GM19452 (cell line): ENCODE measurements at regions not wholly inside any gene's neighbourhood (a gene's known extent, or its start where the extent isn't known, plus 50 kb on each side); places are given as distances from the start of the nearest gene placed in this dataset.
"Not testable (repeated sequence)": the region's sequence is repeated elsewhere in the genome, so short reads cannot be mapped to it uniquely, and the experiment has no call there.

Source experiments
- ATAC-seq: cut with Tn5 transposase; IDR thresholded peaks from one replicate; pipeline ENCODE4 v1.9.1; 2021; ENCODE audit not compliant: unreplicated experiment

DNA sequence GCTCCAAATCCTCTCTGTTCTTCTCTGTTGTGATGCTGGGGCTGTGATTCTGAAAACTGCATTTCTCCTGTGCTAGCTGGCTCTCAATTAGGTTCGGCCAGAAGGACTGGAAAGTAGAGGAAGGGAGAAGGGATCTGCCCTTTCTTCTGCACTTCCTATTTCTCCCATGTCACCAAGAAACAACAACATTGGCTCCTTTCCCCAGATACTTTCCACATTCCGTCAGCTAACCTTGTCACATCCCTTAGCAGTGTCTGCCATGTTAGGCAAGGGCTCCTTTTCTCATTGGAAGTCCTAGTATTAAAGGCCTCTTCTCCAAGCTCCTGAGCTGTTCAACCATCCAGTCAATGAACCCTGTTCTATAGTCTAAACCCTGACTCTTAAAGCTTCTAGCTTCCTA is 171.1 kb downstream of the ZNF621 start:
- no peak for ATAC-seq

DNA sequence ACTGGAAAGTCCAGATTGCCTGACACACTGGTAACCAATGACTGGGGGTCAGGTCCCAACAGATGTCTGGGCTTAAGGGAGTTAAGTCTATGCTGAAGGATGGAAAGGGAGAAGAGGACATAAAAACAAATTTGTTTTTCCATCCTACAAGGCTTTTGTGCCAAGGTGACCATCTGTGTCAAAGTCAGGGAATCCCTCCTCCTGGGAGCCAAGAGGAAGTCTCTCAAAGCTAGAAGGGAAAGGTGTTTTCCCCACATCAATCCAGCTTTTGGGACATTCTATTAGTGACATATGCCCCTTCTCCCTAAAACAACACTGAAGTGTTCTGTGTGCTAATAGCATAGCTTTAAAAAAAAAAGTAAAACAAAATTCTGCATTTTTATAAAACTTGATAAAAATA is 173.9 kb downstream of the ZNF621 start:
- ATAC-seq, result not testable (repeated sequence)

DNA sequence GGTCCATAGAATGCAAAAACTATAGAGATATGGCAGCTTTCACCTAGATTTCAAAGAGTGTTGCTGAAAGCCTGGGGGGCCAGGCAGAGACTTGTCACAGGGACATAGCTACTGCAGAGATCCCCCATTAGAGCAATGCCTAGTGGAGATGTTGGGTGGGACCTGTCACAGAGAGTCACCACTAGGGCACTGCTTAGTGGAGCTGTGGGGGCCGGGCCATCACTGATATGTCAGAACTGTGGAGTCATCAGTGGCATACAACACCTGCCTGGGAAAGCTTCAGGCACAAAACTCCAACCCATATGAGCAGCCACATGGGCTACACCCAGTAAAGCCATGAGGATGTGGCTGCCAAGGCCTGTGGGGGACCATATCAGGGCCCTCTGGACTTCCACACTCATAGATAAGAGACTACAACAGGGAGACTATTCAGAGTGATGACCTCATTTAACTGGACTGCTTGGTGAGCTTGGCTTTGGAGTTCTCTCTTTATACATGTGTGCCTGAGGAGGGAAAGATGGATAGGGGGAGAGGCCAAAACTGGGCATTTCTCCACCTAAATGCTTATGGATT is 176.3 kb downstream of the ZNF621 start:
- ATAC-seq, result no peak

DNA sequence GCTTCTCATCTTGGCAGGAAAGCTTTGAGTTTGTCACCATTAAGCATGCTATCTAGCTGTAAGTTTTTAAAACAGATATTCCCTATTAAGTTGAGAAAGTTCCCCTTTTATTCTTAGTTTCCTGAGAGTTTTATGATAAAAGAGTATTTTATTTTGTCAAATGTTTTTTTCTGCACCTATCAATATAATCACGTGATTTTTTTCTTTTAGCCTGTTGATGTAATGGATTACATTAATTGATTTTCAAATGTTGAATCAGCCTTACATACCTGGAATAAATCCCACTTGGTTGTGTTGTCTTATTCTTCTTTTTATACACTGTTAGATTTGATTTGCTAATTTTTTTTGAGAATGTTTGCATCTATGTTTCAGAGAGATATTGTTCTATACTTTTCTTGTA is 179.5 kb downstream of the ZNF621 start:
- no peak for ATAC-seq

DNA sequence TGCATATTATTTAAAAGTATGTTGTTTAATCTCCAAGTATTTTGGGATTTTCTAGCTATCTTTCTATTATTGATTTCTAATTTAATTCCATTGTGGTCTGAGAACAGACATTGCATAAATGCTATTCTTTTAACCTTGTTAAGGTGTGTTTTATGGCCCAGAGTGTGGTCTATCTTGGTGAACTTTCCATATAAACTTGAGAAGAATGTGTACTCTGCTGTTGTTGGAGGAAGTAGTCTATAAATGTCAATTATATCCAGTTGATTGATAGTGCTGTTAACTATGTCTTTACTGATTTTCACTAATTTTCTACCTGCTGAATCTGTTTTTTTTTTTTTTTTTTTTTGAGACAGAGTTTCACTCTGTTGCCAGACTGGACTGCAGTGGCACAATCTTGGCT is 180.9 kb downstream of the ZNF621 start:
- ATAC-seq, result no peak

DNA sequence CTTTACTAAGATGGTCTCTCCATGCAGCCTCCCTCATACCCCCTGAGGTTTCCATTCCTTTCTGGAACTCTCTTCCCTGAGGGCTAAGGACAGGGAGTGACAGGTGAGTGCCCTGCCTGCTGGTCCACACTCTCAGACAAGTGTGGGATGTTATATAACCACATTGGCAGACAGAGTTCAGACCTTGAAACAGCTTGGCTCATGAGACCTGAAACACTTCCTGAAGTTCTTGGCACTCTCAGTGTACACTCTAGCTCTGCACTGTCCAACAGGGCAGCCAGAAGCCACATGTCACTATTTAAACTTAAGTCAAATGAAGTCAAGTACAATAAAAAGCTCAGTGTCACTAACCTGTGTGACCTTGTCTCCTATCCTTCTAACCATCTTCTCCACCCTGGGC is 188.5 kb downstream of the ZNF621 start:
- no peak for ATAC-seq

DNA sequence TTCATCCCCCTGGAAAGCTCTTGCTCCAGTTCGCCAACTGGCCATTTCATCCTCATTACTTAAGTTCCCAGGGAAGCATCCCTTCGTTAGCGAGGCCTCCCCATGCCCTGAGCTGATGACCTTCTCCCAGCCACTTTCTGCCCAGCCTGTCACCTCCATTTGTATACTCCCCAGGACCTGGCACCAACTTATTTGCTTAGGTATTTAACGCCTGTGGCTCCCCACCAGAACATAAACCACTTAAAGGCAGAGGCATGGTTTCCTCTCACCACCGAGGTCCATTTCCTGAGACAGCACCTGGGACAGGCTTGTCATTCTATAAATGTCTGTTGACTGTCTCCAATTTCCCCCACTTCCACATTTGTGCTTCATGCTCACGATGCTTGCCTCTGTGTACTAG is 189.0 kb downstream of the ZNF621 start:
- ATAC-seq, result no peak

DNA sequence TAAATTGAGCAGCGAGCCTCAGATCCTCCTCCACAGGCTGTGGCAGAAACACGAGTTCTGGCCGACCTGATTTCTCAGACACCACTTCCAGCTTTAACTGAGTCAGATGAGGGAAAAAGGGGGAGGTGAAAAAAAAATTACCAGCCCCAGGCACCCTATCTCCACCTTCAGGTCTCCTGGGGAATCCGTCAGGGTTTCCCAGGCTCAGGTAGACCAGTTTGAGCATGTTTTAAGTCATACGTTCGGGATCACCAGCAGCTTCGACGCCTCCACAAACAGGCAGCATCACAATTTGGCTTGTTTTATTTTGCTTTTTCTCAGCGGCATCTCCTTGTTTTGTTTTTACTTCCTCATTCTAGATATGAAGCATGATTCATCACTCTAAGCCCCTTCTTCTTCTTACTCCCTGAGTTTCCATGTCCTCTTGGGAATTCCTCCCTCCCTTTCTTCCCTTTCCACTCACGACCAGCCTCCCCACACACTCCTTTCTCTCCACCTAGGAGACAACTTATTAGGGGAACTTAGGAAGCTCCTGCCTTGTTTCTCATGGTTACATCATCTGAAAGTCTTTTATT is 190.1 kb downstream of the ZNF621 start:
- ATAC-seq, result no peak

DNA sequence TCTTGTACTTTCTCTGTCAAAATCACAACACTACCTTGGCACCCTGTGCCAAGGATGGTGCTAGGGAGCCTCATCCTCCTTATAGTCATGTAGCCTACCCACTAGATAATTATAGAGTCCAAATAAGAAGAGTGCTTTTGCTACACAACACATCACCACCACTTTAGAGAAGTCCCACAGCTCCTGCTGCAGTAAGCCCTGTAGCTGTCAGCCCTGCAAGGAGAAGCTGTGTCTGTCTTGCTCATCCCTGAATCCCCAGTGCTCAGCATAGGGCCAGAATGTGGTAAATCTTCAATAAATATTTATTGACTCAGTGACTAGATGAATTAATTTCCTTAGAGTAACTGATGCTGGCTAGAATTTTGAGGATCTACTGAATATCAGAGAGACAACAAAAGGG is 190.8 kb downstream of the ZNF621 start:
- no peak for ATAC-seq

DNA sequence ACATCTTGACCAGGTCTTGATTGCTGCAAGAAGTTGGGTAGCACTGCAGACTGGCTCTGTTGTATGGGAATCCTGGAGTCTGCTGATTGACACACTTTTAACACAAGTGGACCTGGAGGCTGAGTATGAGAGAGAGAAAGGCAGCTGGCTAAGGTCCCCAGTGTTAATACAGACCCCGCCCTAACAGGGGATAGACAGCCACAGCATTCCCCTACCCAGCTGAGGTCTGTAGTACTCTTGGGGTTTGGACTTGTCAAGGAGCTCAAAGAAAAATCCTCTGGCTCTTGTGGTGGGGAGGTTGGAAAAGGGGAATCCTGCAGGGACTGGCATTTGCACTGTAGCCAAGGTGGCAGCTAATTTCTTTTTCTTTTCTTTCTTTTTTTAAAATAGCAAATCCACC is 192.7 kb downstream of the ZNF621 start:
- ATAC-seq, result no peak

DNA sequence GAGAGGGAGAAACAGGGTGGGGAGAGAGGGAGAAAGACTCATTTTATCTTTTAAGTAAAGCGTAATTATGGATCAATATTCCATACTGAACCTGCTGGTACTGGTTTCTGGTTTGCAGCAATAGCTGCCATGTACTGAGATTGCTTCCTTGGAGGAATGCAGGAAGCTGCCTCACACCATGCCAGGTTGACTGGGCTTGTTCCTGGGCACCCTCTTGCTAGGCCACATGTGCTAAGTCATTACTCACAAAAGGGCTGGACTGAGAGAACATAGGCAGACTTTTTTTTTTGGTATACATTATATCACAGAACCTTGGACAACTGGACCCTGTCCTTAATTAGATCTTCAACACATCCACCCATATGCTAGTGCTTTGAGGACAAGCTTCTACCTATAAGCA is 193.4 kb downstream of the ZNF621 start:
- ATAC-seq, result peak; percentile 35

DNA sequence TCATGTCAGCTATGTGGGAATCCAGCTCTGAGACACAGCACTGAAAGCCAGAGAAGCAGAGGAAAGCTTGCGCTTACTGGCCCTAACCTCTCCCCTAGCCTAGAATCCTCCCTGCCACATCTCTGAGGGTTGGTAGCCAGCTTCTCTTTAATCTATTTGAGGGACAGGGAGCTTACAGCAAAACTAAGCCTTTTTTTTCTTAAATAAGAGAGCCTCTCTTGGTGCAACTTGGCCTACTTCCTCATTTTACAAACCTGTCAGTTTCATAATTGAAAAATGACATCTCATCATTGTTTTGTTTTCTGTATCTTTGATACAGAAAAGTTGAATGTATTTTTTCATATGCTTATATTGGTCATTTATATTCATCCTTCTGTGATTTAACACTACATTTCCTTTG is 193.9 kb downstream of the ZNF621 start:
- peak; percentile 88 for ATAC-seq

DNA sequence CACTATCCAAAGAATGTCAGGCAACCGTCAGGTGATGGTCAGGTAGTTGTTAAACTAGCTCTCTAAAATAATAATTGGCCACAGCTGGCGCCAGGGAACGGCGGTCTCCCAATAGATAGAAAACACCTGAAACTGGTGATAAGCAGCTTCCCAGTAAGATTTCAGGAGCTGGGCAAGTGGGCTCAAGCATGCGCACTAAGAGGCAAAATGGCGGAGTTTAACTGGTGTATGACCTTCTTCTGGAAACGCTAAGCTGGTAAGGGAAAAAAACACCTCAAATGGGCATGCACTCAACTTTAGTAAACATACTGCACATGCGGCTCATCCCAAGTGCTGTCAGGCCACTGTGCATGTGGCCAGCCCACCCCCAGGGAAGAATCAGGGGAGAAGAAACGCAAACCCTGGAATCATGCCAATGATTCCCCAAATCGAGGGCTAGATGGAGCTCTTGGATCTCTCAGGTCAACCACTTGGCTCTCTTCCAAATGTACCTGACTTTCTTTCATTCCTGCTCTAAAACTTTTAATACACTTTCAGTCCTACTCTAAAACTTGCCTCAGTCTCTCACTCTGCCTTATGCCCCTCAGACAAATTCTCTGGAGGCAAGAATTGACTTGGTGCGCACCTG is 195.0 kb downstream of the ZNF621 start:
- no peak for ATAC-seq

DNA sequence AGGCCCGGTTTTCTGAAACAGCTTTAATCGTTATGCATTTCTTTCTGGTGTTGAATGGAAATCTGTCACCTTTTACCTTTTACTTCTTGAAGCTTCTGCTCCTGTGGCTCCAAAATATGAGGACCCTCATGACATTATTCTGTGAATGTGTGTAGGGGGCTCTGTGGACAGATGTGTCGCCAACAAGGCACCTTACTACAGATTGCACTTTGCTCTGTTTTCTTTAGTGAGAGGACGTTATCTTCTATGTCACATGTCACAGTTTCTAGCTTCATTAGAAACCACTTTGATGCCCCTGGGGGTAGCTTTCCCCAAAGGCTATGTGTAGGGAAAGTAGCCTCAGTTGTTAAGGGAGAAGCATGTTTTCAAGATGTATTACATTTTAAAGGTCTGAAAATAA is 195.6 kb downstream of the ZNF621 start:
- no peak for ATAC-seq

DNA sequence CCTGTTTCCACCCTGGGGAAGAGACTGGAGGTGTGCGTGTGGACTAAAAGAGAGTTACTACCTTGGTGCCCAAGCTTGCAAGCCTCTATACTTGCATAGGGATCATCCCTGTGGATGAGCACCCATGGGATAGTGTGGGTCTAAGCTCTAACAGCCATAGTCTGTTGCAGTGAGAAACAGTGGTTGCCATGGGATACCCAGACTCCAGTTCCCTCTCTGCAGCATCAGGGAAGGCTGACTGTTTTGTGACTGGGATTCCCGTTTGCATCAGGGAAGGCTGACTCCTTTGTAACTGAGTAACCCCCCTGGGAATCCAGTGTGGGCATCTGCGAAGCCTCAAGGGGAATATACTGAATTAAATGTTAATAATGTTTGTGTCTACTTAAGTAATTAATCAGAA is 196.1 kb downstream of the ZNF621 start:
- ATAC-seq, result no peak

DNA sequence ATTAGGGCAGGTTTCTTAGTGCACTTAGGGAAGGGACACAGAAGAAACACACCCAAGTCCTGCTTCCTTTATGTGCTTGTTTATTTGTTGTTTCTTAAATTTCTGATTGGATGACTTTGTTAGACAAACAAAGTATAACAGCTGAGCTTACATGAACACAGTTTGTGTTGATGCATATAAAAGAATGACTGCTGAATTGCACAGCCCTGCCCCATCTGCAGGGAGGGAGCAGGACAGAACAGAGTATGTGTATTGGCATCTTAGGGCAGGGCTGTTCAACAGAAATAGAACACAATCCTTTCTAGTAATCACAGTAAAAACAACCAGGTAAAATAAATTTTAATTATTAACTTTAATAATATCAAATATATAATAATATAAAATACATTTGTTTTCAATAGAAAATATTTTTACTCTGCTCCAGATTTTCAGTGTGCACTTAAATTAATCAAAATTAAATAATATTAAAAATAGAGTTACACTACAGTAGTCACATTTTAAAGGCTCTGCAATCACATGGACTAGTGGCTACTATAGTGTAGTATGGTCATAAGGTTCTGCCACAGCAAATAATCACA is 198.4 kb downstream of the ZNF621 start:
- no peak for ATAC-seq

DNA sequence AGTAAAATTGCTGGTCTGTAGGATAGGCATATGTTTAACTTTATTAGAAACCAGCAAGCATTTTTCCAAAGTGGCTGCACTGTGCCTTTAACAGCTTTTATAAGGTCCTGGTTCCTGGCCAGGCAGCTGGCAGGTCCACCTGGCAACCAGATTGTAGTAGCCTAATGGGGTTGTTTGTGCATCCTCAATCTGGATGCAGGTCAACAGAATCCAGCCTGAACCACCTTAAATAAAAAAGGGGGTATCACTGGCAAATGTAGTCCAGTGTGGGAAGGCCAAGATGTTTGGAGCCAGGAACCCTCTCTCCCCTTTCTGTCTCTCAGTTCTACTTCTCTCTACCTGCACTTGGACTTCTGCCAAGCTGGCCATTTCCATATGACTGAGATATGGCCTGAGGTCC is 200.3 kb downstream of the ZNF621 start:
- no peak for ATAC-seq

DNA sequence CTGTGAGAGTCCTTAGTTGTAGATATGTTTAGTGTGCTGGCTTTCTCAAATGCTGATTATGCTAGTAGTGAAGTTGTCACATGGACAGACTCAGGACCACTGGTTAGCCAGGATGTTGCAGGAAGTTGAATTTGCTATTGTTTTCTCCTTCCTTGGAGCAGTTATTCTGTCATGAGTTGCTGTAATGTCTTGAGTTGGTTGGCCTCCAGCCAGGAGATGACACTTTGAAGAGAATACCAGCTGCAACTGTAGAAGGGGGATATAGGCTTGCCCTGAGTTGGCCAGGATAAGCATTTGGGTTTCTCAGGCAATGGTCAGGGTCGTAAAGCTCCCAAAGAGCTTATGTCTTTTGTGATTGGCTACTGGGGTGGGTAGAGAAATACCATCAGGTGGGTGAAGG is 206.7 kb downstream of the ZNF621 start:
- ATAC-seq, result no peak

DNA sequence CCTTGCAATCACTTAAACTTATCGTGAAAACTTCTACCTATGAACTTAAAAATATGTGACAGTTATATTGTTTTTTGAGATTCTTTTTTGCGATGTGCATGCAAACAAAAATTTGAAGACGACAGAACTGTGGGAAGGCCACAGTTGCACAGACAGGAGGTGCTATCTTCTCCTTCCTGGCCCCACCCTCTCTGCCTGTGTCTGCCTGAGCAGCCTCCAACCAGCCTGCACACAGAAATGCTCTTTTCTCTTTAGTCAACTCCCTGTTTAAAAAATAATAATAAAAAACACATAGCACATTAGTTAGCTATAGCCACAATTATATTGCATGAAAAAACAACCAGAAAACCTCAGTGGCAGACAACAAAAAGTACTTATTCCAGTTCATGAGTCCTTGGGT is 212.2 kb downstream of the ZNF621 start:
- ATAC-seq, result no peak

DNA sequence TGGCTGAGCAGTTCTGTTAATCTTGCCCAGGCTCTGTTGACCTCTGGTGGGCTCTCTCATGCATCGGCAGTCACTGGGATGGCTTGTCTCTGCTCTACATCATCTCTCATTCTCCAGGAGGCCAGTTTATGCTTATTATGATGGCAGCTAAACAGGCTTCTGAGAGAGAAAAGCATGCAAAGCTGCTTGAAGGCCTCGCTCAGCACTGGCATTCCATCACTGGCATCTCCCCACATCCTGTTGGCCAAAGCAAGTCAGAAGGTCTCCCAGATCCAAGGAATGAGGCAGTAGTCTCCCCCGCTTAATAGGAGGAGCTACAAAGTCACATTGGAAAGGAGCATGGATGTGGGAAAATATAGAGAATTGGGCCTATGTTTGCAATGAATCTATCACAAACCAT is 212.6 kb downstream of the ZNF621 start:
- no peak for ATAC-seq

DNA sequence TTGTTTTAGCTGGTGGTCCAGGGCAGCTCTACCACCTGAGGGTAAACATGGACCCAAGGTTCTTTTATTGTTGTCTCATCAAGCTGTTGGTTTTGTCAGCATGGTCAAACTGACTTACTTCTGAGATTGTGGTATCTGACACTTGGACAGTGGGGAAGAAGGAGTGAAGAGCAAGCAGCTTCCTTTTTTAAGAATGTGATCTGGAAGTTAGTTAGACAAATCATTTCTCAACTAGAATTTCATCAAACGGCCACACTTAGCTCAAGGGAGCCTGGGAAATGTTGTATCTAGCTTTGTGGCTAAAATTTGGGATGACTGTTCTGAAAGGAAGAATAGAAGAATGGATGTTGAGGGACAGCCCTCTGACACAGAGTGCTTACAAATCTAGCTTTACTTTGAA is 215.2 kb downstream of the ZNF621 start:
- ATAC-seq, result no peak

DNA sequence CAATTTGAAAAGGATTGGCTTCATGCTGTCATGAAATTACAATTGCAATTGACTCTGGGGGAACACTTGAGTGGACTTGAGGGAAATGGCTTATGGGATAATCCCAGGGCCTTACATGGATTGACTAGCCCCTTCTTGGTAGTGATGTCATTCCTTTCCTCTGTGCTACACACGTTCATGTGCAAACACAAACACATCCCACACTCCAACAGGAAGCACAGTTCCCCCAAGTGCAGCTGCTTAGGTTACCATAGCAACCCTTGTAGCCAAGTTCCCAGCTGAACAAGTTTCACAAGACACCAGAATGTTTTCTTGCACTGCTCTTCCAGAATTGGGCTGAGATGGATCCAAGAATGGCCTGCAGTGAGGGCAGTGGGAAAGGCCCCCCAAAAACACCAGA is 217.0 kb downstream of the ZNF621 start:
- no peak for ATAC-seq
